Liver (tissue), 8 donors: ENCODE measurements at regions not wholly inside any gene's neighbourhood (a gene's known extent, or its start where the extent isn't known, plus 50 kb on each side); places are given as distances from the start of the nearest gene placed in this dataset.

Source experiments
- DNase-seq: peaks from one replicate; pipeline ENCODE4 v3.0.0-alpha.2; 2017; ENCODE audit warnings: low spot score
- H3K27ac ChIP-seq, 2 donors: one replicate each; pipeline ENCODE4 v1.7.0; 2013; ENCODE audit warnings: inconsistent platforms in 2 of 2, low read length in 2 of 2, control low read depth in 1 of 2, low read depth in 1 of 2, mild to moderate bottlenecking in 1 of 2
- H3K27me3 ChIP-seq, 4 donors: one replicate each; pipeline versions ENCODE4 v1.6.1 to v1.7.0; 2013; ENCODE audit warnings: low read length in 3 of 4, inconsistent platforms in 1 of 4, mild to moderate bottlenecking in 1 of 4, moderate library complexity in 1 of 4; ENCODE audit not compliant: control insufficient read depth in 4 of 4, insufficient read depth in 4 of 4
- H3K36me3 ChIP-seq, 4 donors: one replicate each; pipeline versions ENCODE4 v1.6.1 to v1.7.0; 2013; ENCODE audit warnings: low read length in 3 of 4, mild to moderate bottlenecking in 3 of 4, low read depth in 1 of 4, moderate library complexity in 1 of 4; ENCODE audit not compliant: control insufficient read depth in 4 of 4, insufficient read depth in 3 of 4
- H3K4me1 ChIP-seq, 4 donors: one replicate each; pipeline versions ENCODE4 v1.6.1 to v1.7.0; 2013; ENCODE audit warnings: low read length in 3 of 4, mild to moderate bottlenecking in 3 of 4, moderate library complexity in 1 of 4; ENCODE audit not compliant: control insufficient read depth in 4 of 4, insufficient read depth in 4 of 4
- H3K4me3 ChIP-seq, 3 donors: one replicate each; pipeline versions ENCODE4 v1.6.1 to v1.7.0; 2013; ENCODE audit warnings: low read length in 3 of 3, control low read depth in 1 of 3, low read depth in 1 of 3, mild to moderate bottlenecking in 1 of 3
- H3K9ac ChIP-seq, 2 donors: one replicate each; pipeline ENCODE4 v1.7.0; 2013; ENCODE audit warnings: low read length in 2 of 2, mild to moderate bottlenecking in 2 of 2, moderate library complexity in 2 of 2, control low read depth in 1 of 2, low read depth in 1 of 2
- H3K9me3 ChIP-seq, 4 donors: one replicate each; pipeline versions ENCODE4 v1.6.1 to v1.7.0; 2013; ENCODE audit warnings: low read length in 3 of 4; ENCODE audit not compliant: control insufficient read depth in 4 of 4
- EGR1 ChIP-seq, 2 donors: IDR thresholded peaks; 2 replicates each; pipeline ENCODE4 v1.6.1; 2016 to 2018; ENCODE audit warnings: antibody characterized with exemption in 2 of 2, low read depth in 2 of 2
- FOXA1 ChIP-seq: IDR thresholded peaks from 2 replicates; pipeline ENCODE4 v1.6.1; 2016; ENCODE audit warnings: antibody characterized with exemption
- FOXA2 ChIP-seq: IDR thresholded peaks from 2 replicates; pipeline ENCODE4 v1.6.1; 2016; ENCODE audit warnings: antibody characterized with exemption
- GABPA ChIP-seq, 2 donors: IDR thresholded peaks in 1 of 2; conservative IDR thresholded peaks in 1 of 2; 2 replicates each; pipeline ENCODE4 v1.6.1; 2016; ENCODE audit warnings: antibody characterized with exemption in 2 of 2, mild to moderate bottlenecking in 1 of 2, moderate library complexity in 1 of 2
- HNF4A ChIP-seq, 2 donors: conservative IDR thresholded peaks; 2 replicates each; pipeline ENCODE4 v1.6.1; 2016; ENCODE audit warnings: antibody characterized with exemption in 2 of 2, mild to moderate bottlenecking in 2 of 2
- HNF4G ChIP-seq: IDR thresholded peaks from 2 replicates; pipeline ENCODE4 v1.6.1; 2016; ENCODE audit warnings: antibody characterized with exemption
- JUND ChIP-seq, 2 donors: IDR thresholded peaks; 2 replicates each; pipeline ENCODE4 v1.6.1; 2016; ENCODE audit warnings: antibody characterized with exemption in 2 of 2
- NR2F2 ChIP-seq: IDR thresholded peaks from 2 replicates; pipeline ENCODE4 v1.6.1; 2016; ENCODE audit warnings: antibody characterized with exemption
- RXRA ChIP-seq, 2 donors: IDR thresholded peaks; 2 replicates each; pipeline ENCODE4 v1.6.1; 2017 to 2018; ENCODE audit warnings: antibody characterized with exemption in 2 of 2, mild to moderate bottlenecking in 1 of 2
- SP1 ChIP-seq: IDR thresholded peaks from 2 replicates; pipeline ENCODE4 v1.6.1; 2018; ENCODE audit warnings: antibody characterized with exemption, mild to moderate bottlenecking
- TAF1 ChIP-seq: conservative IDR thresholded peaks from 2 replicates; pipeline ENCODE4 v1.6.1; 2016; ENCODE audit warnings: antibody characterized with exemption, mild to moderate bottlenecking
- YY1 ChIP-seq: IDR thresholded peaks from 2 replicates; pipeline ENCODE4 v1.6.1; 2016; ENCODE audit warnings: antibody characterized with exemption, mild to moderate bottlenecking
- WGBS: extraction: QIAGEN DNeasy Blood & Tissue Kit; methylation state at CpG from one replicate; pipeline ENCODE4 v1.1.7; 2013; 5-methylcytosine and 5-hydroxymethylcytosine counted together
- TF ChIP-seq, protein P1 (sequence below): fragments of 150-350 bp; IDR thresholded peaks from 2 replicates; pipeline ENCODE4 v1.5.1; 2017; ENCODE audit warnings: improper control_type of control experiment, low read depth, low read length; ENCODE audit not compliant: missing input control
- TF ChIP-seq, protein P2 (sequence below): IDR thresholded peaks from 2 replicates; pipeline ENCODE4 v1.6.1; 2016; ENCODE audit warnings: antibody characterized with exemption
- TF ChIP-seq, protein P3 (sequence below): IDR thresholded peaks from 2 replicates; pipeline ENCODE4 v1.6.1; 2016; ENCODE audit warnings: antibody characterized with exemption
- TF ChIP-seq, protein P4 (sequence below): IDR thresholded peaks from 2 replicates; pipeline ENCODE4 v1.6.1; 2016; ENCODE audit warnings: antibody characterized with exemption, mild to moderate bottlenecking
- donor health status: healthy.
- donor health status: healthy.
- donor health status: healthy.
- donor health status: healthy.
- donor health status: healthy.

DNA sequence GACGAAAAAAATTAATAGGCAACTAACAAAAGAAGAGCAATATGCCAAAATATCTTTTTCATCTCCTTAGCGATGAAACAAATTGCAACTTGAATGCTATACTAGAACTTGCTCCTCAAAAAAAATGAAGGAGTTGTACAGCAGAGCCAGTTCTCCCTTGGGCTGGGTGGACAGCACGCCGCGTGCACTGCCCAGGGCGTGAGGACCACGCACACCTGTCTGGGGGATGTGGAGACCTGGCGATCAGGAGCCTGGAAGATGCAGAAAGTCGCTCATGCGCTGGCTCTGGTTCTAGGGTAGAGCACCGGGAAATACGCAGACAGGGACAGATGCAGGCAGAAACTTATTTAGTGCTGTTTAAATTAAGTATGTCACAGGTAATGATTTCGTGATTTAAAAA is 342.0 kb upstream of the IRX4 start:
- no peaks in the 10 kb centered on the region for H3K36me3 ChIP-seq
- WGBS = 88% methylated on average over 13 of the region's 13 CpGs
- DNase-seq = no peak

DNA sequence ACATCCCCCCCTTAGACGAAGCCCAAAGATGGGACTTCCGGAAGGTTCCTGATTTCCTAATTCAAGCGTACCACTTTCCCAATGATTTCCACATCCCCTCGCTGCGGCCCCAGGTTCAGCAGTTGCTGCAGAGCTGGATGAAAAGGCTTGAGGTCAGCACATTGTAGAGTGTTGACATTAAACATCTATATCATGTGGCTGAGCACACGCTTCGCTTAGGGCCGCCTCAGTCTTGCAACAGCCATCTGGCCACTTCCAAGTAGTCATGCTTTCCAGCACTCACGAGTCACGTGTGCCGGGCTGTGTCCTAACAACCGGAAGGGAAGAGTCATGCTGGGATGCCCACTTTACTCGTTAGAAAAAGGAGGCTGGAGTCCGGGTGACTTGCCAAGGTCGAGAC is 340.6 kb upstream of the IRX4 start:
- Histone ChIP-seq H3K27ac (no peak overlapping the region), H3K4me1 (no peaks in the 10 kb centered on the region), H3K36me3 (no peaks in the 10 kb centered on the region), H3K9ac (no peak overlapping the region), H3K27me3 (no peaks in the 10 kb centered on the region), H3K4me3 (no peak overlapping the region), H3K9me3 (no peaks in the 10 kb centered on the region)
- no peak for DNase-seq
- 78% methylated on average over 15 of the region's 15 CpGs for WGBS
- TF ChIP-seq, protein P1, sequence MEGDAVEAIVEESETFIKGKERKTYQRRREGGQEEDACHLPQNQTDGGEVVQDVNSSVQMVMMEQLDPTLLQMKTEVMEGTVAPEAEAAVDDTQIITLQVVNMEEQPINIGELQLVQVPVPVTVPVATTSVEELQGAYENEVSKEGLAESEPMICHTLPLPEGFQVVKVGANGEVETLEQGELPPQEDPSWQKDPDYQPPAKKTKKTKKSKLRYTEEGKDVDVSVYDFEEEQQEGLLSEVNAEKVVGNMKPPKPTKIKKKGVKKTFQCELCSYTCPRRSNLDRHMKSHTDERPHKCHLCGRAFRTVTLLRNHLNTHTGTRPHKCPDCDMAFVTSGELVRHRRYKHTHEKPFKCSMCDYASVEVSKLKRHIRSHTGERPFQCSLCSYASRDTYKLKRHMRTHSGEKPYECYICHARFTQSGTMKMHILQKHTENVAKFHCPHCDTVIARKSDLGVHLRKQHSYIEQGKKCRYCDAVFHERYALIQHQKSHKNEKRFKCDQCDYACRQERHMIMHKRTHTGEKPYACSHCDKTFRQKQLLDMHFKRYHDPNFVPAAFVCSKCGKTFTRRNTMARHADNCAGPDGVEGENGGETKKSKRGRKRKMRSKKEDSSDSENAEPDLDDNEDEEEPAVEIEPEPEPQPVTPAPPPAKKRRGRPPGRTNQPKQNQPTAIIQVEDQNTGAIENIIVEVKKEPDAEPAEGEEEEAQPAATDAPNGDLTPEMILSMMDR = no peak
- TF ChIP-seq, protein P2, sequence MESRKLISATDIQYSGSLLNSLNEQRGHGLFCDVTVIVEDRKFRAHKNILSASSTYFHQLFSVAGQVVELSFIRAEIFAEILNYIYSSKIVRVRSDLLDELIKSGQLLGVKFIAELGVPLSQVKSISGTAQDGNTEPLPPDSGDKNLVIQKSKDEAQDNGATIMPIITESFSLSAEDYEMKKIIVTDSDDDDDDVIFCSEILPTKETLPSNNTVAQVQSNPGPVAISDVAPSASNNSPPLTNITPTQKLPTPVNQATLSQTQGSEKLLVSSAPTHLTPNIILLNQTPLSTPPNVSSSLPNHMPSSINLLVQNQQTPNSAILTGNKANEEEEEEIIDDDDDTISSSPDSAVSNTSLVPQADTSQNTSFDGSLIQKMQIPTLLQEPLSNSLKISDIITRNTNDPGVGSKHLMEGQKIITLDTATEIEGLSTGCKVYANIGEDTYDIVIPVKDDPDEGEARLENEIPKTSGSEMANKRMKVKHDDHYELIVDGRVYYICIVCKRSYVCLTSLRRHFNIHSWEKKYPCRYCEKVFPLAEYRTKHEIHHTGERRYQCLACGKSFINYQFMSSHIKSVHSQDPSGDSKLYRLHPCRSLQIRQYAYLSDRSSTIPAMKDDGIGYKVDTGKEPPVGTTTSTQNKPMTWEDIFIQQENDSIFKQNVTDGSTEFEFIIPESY = no peak
- no peak for TF ChIP-seq HNF4G
- TF ChIP-seq, protein P3, sequence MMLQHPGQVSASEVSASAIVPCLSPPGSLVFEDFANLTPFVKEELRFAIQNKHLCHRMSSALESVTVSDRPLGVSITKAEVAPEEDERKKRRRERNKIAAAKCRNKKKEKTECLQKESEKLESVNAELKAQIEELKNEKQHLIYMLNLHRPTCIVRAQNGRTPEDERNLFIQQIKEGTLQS = no peak
- no peak for TF ChIP-seq RXRA (IDR thresholded peaks at IDR 0.05)
- no peak for TF ChIP-seq YY1
- TF ChIP-seq, protein P4, sequence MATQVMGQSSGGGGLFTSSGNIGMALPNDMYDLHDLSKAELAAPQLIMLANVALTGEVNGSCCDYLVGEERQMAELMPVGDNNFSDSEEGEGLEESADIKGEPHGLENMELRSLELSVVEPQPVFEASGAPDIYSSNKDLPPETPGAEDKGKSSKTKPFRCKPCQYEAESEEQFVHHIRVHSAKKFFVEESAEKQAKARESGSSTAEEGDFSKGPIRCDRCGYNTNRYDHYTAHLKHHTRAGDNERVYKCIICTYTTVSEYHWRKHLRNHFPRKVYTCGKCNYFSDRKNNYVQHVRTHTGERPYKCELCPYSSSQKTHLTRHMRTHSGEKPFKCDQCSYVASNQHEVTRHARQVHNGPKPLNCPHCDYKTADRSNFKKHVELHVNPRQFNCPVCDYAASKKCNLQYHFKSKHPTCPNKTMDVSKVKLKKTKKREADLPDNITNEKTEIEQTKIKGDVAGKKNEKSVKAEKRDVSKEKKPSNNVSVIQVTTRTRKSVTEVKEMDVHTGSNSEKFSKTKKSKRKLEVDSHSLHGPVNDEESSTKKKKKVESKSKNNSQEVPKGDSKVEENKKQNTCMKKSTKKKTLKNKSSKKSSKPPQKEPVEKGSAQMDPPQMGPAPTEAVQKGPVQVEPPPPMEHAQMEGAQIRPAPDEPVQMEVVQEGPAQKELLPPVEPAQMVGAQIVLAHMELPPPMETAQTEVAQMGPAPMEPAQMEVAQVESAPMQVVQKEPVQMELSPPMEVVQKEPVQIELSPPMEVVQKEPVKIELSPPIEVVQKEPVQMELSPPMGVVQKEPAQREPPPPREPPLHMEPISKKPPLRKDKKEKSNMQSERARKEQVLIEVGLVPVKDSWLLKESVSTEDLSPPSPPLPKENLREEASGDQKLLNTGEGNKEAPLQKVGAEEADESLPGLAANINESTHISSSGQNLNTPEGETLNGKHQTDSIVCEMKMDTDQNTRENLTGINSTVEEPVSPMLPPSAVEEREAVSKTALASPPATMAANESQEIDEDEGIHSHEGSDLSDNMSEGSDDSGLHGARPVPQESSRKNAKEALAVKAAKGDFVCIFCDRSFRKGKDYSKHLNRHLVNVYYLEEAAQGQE = no peak
- TF ChIP-seq FOXA2 = no peak
- TF ChIP-seq SP1 = no peak
- TF ChIP-seq JUND (IDR thresholded peaks at IDR 0.05) = no peak
- TF ChIP-seq NR2F2 = no peak

More for the DNA sequence above, 342.0 kb upstream of the IRX4 start:
- no peaks in the 10 kb centered on the region for H3K27me3 ChIP-seq
- no peak overlapping the region for H3K9ac ChIP-seq
- TF ChIP-seq NR2F2 = no peak
- no peak for TF ChIP-seq YY1
- no peak for TF ChIP-seq JUND (IDR thresholded peaks at IDR 0.05)
- TF ChIP-seq FOXA1 = no peak
- TF ChIP-seq, protein P2 = no peak
- TF ChIP-seq, protein P3 = no peak
- no peak for TF ChIP-seq HNF4A (conservative IDR thresholded peaks at IDR 0.05)
- TF ChIP-seq HNF4G = no peak
- TF ChIP-seq TAF1 = no peak
- TF ChIP-seq, protein P4 = no peak
- TF ChIP-seq FOXA2 = no peak
- no peak for TF ChIP-seq RXRA (IDR thresholded peaks at IDR 0.05)
- TF ChIP-seq GABPA (IDR thresholded peaks at IDR 0.05 in 1 of 2, conservative IDR thresholded peaks at IDR 0.05 in 1 of 2) = no peak
- no peak for TF ChIP-seq EGR1 (IDR thresholded peaks at IDR 0.05; ENCODE audit: low read depth in 2 of 2)
- TF ChIP-seq SP1 = no peak
- no peak overlapping the region for H3K27ac ChIP-seq
- no peaks in the 10 kb centered on the region for H3K9me3 ChIP-seq
- H3K4me1 ChIP-seq = no peaks in the 10 kb centered on the region
- H3K4me3 ChIP-seq = no peak overlapping the region
